ENCODE measurements at regions not wholly inside any gene's neighbourhood (a gene's known extent, or its start where the extent isn't known, plus 50 kb on each side); places are given as distances from the start of the nearest gene placed in this dataset.

DNA sequence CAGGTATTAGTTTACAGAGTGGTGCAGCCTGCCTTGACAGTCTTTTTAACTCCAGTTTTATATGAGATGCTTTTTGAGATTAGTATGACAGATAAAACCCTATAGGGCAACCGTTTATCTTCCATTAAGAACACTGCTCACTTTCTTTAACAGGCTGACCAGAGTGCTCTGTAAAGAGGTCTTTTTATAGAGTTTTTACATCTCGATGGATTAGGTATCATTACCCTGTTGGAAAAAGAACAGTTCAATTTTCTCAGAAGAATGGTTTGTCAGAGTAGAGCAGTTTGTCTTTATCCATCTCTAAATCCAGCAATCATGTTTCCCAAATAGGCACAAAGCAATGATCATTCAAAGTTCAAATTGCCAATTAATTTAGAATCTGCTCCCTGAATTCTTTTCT lies 395.2 kb upstream of the ARGLU1 start:
- DNase-seq (ENCODE audit: low read depth in 2 of 2) = no peak

DNA sequence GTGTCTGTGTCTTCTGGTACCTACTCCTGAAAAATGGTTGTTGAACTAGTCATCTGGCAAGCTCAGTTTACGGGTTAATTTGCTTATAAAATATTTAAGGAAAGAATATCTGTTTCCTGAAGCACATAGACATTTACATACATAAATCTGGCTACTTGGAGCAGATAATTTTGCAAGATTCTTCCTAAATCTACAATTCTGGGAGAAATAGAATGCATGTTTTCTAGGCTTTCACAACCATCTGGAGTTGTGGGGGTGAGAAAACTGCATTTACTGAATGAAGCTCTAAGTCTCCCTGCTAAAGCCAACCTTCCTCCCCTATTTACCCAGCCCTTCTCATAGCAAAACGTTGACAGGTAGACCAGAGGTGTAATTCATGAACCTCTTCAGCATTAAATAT lies 393.7 kb upstream of the ARGLU1 start:
- DNase-seq (ENCODE audit: low read depth in 2 of 2) = no peak

DNA sequence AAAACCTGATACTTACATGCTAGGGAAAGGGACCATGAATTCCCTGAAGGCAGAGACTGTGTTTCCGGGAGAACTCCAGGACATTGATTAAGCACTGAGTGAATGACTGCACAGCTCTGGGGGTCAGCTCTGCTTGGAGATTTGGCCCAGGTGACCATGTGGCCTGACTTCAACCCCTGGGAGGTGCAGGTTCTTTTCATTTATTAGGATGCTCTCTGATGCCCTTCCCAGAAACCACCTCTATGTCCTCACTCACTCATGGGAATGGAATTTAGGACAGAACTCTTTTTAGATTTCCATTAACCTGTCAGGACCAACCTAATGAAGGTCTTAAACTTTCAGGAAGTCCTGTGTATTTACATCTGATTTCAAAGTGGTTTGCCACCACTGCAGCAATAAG lies 393.3 kb upstream of the ARGLU1 start:
- no peak for DNase-seq (ENCODE audit: low read depth in 2 of 2)

DNA sequence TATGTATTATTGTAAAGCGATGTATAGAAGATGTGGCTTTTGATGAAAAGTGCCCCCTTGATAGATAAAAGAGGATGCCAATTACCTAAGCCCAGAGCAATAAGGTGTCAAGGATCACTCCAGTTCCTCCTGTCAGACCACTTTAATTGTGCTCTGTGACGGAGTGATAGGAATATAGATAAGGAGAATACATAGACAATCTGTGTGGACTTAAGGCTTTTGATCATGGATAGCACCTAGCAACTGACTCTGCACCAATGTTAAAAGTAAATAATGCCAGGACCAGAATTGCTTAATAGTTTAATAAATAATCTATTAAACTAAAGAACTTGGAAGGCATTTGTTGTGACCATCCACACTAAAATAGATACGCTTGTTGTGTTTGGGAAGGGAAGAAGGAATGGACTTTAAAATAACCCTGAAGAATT lies 390.7 kb upstream of the ARGLU1 start:
- DNase-seq (ENCODE audit: low read depth in 2 of 2) = no peak

DNA sequence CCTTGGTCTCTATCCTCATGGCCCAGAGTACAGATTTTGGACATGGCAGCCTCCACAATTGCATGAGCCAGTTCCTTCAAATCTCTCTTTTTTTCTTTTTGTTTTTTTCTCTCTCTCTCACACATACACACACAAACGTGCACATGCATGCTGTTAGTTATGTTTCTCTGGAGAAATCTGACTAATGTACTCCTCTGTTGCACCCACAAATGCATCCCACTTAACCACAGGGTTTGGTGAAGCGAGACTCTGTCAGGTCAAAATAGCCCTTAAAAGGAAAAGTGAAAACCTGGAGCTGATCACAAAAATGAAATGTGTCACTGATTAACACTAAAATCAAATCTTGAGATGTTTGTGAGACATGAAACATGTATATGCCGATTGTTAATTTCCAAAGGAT lies 374.6 kb upstream of the ARGLU1 start:
- no peak for DNase-seq (ENCODE audit: low read depth in 2 of 2)

DNA sequence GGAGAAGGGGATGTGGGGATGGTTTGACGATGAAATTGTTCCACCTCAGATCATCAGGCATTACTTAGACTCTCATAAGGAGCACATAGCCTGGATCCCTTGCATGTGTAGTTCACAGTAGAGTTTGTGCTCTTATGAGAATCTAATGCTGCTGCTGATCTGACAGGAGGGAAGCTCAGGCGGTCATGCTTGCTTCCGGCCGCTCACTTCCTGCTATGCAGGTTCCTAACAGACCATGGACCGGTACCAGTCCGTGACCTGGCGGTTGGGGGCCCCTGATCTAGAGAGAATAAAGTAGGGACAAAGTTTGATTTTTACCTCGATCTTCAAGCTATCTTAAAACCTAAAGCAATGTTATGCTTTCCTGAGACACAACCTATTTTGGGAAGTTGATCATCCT lies 373.8 kb upstream of the ARGLU1 start:
- no peak for DNase-seq (ENCODE audit: low read depth in 2 of 2)

DNA sequence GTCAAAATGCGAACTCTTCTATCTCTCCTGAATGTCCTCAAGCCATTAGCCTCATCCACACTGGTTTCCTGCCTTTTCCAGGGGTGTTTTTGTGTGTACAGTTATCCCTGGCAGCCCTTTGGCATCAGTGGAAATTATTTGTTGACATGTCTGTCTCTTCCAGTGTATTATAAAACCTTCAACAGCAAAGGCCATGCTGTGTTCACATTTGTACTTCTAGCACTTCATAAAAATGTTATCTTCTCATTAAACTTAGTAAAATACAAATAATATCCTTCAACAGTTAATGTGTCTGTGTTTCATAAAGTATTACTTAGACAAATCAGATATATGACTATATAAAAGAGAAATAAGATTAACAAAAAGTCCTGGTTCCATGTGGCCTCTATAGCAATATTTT lies 359.5 kb upstream of the ARGLU1 start:
- no peak for DNase-seq (ENCODE audit: low read depth in 2 of 2)

DNA sequence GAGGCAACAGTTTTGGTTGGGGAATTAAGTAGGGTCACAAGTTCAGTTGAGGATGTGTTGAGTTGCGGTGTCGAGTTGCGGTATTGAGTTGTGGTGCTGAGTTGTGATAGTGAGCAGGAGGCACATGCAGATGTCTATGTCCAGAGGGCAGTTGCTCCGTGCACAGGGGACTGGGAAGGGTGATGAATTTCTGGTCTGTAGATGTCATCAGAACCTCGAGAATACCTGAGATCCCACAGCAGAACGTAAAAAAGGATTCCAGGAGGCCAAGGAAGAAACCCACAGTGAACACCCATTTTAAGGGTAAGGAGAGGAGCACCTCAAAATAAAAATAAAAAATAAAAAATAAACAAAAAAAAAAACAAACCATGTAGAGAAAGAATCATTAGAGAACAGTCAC lies 354.4 kb upstream of the ARGLU1 start:
- no peak for DNase-seq (ENCODE audit: low read depth in 2 of 2)

DNA sequence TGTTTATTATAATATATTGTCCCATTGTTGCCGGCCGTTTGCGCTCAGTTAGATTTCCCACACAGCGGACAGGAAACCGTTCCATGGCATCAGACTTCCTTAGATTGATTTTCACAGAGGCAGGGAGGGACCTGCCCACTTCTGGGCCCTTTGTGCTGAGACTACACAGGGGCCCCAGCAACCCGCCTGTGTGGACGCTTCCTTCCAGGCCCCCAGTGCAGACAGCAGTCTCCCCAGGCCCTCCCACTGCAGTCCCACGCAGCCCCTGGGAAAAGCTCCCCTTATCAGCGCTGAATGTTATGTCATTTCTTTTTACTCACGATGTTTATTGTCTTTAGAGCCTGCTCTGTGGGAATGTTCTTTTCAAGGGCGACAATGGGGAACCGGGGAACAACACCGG lies 351.7 kb upstream of the ARGLU1 start:
- DNase-seq (ENCODE audit: low read depth in 2 of 2) = no peak

DNA sequence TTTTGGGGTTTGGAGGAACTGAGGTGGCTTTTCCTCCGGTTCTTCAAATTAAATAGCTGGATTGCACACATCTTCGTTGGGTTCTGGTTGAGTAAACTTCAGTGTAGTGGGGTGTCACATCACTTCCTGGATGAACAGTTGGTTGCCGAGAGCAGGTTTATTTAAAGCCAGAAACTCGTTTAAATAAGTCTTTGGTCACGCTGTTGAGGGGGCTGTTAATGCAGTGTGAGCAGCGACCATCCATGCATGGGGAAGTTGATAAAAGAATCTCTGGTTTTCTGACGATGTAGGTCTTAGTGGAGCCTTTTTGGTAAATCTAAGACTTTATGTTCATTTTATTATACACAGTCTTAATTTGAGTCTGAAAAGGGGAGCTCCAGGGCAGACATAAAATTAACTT lies 351.2 kb upstream of the ARGLU1 start:
- DNase-seq (ENCODE audit: low read depth in 2 of 2) = no peak

DNA sequence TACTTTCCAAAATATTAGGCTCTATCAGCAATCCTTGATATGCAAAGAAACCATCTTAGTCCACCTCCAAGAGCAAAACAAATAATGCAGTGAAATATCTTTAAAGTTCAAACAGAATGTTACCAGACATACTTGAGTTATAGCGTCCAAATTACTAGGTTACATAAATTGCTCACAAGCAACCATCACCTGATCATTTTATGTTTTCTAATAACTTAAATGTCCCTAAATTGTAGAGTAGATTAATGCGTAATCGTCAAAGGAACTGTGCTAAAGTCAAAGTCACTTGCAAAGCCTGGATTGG lies 350.6 kb upstream of the ARGLU1 start:
- DNase-seq (ENCODE audit: low read depth in 2 of 2) = no peak

DNA sequence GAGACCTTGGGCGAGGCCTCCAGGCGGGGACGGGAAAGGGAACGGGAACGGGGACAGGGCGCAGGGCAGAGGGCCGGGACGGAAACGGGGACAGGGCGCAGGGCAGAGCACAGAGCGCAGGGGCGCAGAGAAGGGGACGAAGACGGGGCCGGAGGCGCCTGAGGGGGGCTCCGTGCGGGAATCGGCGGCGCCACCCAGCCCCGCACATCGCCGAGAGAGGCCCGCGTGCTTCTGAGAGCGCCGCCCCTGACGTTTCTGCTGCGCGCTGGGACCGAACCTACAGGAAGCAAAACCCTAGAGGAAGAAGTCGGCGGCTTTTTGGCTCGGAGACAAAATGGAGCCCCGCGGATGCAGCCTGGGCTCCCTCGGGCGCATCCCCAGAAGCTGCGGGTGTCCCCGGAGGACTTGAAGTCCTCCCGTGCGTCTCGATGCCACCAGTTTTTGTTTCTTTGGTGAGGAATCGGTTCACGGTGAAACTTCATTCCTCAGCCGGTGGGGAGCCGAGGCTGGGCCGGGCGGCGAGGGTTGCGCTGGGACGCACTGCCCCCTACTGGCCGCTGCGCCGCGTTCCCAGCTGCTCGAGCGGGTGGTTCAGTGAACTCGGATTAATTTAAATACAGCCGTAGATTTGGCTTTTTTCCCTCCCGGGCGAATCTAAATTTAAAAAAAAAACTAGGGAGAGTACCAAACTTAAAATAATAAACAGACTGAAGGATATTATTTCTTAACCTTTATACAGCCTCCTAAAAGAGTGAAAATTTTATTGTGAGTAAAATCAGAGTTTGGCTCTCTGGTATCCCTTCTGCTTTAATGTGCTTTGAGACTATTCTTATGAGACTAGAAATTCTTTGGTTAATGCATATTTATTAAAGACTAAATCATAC lies 350.0 kb upstream of the ARGLU1 start:
- DNase-seq (ENCODE audit: low read depth in 2 of 2) = peak; percentile 53 to 57

DNA sequence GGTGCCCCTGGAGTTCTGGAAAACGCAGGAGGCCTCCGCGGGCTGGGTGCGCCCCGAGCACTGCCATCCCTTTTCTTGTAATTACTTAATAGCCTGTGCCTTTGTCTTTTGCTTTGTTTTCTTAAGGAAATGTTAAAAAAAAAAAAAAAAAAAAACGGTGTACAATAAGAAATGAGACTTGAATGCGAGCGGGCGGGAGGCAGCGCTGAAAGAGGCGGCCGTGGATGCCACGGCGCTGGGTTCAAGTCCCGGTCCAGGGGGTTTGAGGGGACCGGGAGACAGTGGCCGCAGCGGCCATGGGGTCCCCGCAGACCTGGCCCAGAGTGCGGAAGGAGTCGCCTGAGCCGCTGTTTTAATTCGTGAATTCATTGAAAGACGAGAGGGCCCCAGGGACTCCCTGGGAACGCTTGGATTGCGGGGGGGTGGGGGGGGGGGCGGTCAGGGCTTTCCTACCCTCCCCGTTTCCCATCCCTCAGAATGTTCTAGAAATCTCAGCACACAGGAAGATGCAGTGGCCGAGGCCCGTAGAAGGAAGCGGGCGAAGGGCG lies 349.2 kb upstream of the ARGLU1 start:
- DNase-seq (ENCODE audit: low read depth in 2 of 2) = peak in 1 of 2 experiments; percentile 4

DNA sequence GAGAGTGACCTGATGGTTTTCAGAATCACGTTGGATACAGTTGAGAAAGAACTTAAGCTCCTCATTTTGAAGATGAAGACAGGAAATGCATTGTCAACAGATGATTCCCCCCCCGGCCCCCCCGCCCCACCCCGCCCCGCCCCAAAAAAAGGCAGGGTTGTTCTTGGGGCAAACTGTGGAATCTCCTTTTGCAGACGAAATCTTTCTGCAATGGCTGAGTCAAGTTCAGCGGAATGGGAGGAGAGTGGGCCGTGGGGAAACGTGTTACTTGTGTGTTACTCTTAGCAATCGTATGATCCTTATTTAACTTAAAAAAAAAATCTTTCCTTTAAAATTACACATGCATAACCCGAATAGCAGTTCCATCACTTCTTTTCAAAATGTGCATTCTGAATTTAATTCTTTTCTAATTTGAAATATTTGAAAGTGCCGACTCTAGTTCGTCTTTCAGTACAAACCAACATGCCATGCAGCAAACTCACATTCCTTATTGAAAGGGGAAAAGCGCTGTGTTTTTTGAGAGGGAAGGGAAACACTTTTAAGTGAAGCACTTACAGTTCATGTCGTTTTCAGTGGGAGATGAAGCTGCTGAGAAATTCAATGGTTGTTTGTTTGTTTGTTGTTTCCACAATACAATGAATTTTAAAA lies 348.5 kb upstream of the ARGLU1 start:
- peak; percentile 11 to 14 for DNase-seq (ENCODE audit: low read depth in 2 of 2)

DNA sequence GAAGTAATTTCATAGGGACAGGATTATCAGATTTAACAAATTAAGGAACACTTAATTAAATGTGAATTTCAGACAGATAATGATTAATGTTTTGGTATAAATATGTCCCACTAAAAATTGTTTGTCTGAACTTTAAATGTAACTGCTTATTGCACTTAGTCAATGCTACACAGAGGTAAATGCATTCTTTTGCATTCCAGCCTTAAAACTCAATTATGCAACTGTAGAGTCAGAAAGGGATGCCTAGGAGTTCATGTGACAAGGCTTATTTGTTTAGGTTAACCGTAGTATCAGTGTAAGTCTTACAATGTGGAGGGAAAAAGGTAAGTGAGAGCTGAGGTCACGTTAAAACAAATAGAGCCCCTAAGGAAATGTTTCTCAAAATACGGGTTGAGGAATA lies 347.2 kb upstream of the ARGLU1 start:
- no peak for DNase-seq (ENCODE audit: low read depth in 2 of 2)

DNA sequence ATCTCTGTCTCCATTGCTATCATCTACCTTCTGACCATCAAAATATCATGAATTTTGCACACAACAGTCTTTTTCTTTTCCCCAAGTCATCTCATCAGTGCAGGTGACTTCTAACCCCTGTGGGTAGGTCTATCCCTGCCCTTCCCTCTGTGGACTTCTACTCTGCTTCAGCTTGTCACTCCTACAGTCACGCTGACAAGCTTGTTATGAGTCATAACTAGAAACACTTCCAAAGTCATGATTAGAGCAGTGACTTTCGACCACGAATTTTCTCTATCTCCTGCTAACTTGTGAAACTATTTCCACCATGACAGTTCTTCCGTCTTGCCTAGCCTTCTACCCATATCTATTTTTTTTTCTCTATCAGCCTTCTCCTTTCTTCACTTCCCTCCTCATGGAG lies 343.7 kb upstream of the ARGLU1 start:
- DNase-seq (ENCODE audit: low read depth in 2 of 2) = no peak

DNA sequence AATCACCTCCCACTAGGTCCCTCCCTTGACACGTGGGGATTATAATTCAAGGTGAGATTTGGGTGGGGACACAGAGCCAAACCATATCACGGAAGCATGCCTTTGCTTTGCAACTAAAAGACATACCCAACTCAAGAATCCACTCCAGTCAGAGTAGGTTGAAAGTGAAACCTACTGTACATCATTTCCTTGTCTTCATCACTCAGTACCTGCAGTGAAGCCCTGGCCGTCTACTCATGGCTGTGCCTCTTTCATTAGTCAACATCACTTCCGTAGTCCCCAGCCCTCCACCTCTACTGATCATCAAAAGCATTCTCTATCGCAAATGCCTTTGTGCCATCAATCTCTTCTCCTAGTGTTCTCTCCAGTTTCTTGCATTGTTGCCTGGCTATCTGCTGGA lies 343.1 kb upstream of the ARGLU1 start:
- no peak for DNase-seq (ENCODE audit: low read depth in 2 of 2)

DNA sequence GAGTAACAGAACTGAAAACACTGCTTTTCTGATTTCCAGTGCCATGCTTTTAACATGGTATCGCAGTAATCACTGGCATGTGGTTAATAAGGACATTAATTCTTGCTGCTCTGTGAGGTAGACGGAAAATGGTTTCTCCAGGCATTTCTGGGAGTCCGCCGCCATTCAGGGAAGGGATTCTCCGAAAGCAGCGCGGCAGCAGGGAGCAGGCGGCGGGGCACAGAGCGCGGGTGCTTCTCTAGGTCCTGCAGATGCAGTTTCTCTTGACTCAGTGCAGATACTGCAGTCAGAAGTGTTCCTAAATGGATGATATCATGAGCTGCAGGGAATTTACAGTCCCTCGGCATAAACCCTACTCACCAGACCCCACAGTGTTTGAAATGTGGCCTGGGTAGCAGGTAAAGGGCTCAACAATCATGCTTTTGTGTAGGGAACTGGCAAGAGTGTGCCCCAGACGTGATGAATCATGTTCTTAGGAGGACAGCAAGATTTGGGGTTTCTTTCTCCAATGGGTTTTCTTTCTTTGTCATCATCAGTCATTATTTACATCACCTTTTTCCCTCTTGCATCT lies 338.6 kb upstream of the ARGLU1 start:
- DNase-seq (ENCODE audit: low read depth in 2 of 2) = no peak

DNA sequence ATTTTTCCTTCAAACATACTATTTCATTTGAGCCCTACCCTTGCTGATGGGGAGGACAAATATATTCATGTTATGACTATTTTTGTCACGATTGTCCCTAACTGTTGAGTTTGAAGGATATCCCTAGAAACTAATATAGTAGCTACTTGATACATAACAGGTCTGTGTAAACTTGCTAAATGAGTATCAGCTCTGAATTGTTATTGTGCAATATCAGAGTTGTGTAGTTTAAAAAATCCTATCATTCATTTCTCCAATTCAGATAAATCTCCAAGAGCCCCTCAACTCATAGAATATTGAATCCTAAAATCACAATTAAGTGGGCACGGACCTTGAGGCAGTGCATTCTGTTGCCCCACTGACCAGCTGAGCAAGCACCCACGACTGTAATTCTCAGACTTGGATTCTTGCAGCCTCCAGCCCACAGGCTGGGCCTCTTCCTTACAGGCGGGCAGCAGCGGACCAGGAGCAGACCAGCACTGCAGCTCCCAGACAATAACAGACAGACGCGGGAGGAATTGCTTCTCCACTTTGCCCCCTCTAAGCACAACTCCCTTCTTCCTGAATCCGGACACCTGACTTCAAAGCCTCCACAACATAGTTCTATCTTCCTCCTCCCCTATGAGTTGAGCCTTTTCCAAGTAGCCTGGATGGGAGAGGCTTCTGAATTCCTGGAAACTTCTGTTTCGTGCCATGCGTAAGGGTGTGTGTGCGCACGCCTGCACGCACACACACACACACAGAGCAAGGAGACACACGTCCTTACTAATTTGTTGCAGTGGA lies 337.6 kb upstream of the ARGLU1 start:
- no peak for DNase-seq (ENCODE audit: low read depth in 2 of 2)

DNA sequence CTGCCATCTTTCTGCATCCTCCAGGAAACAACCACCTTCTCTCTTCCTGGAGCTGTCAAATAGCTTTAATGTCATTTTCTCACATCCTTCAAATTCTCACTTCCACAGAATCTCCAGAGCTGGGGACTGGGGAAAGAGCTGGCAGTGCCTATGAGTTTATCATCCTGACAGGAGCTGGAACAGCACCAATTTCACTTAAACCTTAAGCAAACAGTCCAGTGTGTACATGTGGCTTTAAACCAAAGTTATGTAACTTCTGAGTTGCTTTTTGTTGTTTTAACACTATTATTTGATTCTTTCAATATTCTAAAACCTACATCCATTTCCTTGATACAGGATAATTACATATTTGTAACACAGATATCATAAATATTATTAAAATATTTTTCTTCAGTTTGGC lies 331.5 kb upstream of the ARGLU1 start:
- DNase-seq (ENCODE audit: low read depth in 2 of 2) = no peak

DNA sequence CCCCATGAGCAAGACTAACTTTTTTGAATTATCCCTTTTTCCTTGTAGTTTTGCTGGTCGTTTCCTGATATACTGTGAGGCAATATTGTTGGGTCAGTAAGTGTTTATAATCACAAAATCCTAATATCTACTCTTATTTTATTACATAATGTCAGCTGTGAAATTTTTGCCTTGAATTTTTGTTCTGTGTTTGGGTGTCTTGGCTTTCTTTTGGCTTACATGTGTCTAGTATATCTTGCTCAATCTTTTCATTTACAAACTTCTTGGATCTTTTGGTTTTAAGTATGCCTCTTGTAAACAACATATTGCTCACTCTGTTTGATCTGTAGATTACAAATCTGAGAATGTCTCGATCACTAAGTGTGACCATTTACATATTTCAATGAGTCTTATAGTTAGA lies 330.3 kb upstream of the ARGLU1 start:
- no peak for DNase-seq (ENCODE audit: low read depth in 2 of 2)

DNA sequence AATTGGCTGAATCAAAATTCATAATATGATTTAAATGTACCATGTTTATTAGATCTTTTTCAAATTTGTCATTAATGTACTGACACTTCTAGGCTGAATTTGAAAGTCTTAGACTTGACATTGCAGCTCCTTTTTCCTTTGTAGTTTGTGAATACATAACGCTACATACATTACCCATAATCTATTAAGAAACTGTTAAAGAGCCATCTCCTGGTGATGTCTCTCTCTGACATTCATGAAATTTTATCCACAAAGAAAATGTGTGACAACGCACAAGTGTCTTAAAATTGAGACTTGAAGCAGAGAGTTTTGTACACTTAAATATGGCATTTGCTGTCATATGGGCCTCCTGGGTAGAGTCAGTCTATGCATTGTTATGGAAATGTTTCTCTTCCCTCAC lies 320.2 kb upstream of the ARGLU1 start:
- DNase-seq (ENCODE audit: low read depth in 2 of 2) = no peak

Data from fibroblast of skin of left quadriceps (primary cell).